HG02970 (cell line): ENCODE measurements at regions not wholly inside any gene's neighbourhood (a gene's known extent, or its start where the extent isn't known, plus 50 kb on each side); places are given as distances from the start of the nearest gene placed in this dataset.

Experiments used
- ATAC-seq: cut with Tn5 transposase; IDR thresholded peaks from one replicate; pipeline ENCODE4 v1.9.1; 2021; ENCODE audit warnings: mild to moderate bottlenecking, moderate library complexity, moderate number of reproducible peaks; ENCODE audit not compliant: unreplicated experiment, low FRiP score

DNA sequence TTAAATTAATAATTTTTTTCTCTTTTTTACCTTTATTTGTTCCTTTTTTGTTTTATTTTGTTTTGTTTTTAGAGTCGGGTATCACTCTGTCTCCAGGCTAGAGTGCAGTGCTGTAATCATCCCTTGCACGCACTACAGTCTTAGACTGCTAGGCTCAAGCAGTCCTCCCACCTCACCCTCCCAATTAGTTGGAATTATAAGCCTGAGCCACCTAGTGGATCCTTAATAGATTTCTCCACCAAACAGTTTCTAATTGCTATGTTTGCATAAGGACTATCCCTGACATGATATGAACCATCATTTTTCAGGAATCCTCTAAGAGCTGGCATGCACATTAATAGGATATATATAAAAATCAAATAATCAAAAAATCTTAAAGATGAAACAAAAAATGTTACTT is 993.2 kb downstream of the OTOL1 start:
- ATAC-seq: no peak

DNA sequence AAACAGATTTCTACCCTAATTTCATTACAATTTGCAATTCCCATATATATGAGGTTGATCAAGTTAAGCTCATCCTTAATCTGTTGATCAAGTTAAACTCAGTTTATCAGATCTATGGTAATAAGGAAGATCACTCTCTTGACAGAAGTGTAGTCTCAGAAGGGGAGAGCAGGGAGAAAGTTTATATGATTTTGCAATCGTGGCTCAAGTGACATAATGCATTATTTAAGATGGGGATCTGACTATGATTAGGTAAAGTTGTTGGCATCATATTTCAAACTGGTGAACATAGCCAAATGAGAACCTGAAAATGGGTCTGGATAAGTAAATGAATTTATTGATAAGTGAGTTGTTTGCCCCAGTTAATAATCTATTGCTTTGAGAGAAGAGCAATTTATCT is 995.3 kb downstream of the OTOL1 start:
- no peak for ATAC-seq

DNA sequence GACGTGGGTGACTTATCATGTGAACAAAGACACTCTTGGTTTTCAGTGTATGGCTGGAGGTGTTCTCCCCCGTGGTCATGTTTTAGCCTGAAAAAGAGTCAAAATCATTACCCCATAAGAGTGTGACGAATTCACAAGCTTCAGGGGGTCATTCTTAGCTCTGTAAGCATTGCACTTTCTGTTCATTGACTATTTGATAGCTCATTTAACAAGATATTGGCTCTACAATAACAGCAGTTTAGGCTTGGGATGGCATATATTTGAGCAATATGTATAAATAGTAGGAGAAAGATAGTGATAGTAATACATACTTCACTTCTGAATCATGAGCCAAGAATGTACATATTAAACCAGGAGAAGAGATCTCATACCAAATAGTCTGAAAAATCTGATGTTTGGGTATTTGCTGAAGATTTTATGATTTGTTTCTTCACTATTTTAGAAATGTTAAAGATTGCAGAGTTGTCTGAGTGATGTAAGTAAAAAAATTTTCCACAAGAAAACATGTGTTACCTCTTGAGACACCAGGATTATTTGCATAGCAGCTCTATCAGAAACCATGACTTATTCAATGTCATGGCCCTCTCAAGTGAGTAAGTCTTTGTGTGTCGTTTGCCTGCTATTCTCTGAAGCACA is 996.0 kb downstream of the OTOL1 start:
- no peak for ATAC-seq

DNA sequence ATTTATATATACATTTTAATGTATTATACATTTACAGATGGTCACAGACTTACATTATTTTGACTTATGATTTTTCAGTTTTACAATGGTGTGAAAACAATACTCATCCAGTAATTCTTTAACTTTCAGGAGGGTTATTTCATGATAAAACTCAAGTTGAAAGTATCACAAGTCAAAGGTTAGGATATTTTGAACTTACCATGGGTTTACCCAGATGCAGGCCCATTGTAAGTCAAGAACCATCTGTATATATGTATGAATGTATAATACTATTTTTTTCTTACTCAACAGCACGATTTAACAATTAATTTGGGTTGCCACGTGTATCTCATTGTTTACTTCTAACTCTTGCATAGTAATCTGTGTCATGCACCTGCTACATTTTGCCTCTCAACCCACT is 1002.0 kb downstream of the OTOL1 start:
- no peak for ATAC-seq

DNA sequence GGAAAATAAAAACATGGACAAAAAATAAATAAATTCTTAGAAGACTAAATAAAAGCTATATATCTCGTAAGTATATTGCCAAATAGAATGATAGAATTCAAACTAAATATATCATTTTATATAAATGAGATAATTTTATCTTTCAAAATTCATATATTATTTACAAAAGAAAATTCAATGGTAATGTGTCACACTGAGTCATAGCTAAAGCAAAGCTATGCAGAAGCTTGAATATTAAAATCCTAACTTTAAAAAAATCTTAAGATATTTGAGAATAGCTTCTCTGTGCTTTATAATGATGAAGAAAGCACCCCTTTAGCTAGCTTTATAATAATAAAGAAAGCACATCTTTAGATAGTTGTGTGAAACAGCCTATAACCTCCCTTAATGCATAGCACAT is 1010.8 kb downstream of the OTOL1 start:
- ATAC-seq: no peak

DNA sequence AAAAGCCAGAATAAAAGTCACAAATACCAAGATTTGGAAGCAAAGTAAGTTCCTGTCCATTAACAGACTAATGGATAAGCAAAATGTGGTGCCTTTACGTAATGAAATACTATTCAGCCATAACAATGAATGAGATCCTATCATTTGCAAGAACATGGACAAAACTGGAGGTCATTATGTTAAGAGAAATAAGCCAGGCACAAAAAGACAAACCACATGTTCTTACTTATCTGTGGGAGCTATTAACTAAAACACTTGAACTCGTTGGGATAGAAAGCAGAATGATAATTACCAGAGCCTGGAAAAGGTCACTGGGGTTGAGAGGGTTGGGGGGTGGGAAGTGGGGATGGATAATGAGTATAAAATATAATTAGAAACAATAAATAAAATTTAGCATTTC is 1015.9 kb downstream of the OTOL1 start:
- no peak for ATAC-seq

DNA sequence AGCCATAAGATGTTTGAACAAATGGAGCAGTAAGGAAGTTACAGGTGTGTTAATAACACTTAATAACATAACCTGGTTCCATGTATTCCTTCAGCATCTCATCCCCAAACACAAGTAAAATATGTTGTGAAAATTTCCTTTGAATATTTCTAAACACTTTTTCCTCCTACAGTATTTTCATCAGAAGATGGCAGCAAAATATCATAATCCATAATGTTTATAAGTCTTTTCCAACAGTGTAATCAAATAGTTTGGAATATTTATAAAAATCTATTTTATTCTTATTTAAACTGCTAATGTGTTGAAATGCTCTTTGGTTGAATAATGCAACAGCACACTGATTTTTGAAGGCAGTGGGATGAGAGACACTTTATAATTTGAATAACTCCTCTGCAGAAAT is 1020.5 kb downstream of the OTOL1 start:
- no peak for ATAC-seq

DNA sequence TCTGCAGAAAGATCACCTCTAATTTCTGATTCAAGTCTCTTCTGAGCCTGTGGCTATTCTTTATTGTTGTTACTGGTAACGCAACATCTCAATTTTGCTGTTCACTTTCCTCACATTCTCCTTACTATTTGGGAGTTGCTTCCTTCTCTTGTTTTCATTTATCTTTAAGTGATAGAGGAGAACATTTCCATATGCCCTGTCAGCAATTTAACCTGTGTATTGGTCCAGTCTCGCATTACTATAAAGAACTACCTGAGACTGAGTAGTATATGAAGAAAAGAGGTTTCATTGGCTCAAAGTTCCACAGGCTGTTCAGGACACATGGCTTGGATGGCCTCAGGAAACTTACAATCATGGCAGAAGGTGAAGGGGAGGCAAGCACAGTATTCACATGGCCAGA is 1025.1 kb downstream of the OTOL1 start:
- ATAC-seq: no peak

DNA sequence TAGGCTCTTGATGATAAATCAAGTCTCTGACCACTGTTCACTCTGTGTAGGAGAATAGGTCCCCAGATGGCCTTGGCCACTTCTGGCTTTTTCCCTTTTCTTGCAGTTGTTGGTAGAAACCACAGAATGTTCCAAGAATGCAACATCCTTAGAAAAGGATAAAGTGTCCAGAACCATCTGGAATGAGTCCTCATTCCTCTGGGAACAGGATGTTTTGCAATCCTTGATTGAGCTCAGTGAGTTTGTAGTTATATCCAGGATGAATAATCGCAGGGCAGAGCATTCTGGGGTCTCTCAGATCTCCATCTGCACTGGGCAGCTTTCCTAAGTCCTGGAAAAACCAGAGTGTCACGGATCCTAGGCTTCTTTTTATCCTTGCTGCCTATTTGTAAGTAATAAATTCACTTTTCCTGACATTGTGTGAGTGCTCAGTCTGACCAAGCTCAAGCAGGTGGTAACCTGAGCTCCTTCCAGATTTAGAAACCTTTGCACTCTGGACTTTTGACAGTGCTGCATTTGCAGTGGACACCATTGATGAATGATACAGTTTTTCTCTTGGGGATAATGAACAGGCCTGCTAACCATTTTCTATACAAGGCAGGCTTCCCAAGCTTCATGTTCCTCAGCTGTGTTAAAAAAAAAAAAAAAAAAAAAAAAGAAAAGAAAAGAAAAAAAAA is 1028.6 kb downstream of the OTOL1 start:
- no peak for ATAC-seq

DNA sequence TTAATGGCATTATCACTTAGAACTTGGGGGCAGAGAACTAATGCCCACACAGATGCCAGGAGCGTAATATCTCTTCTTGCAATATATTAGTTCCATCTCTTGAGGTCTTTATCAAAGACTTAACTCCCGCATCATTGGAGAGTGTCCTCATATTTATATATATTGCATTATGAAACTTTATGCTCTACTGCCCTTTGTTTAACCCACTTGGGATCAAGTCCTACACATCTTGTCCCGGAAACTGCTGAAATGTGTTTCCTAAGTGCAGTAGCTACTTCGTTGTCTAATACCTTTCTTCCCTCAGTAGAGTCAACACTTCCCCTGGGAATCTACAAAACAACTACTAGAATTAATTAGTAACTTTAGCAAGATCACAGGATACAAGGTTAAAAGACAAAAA is 1029.2 kb downstream of the OTOL1 start:
- no peak for ATAC-seq

DNA sequence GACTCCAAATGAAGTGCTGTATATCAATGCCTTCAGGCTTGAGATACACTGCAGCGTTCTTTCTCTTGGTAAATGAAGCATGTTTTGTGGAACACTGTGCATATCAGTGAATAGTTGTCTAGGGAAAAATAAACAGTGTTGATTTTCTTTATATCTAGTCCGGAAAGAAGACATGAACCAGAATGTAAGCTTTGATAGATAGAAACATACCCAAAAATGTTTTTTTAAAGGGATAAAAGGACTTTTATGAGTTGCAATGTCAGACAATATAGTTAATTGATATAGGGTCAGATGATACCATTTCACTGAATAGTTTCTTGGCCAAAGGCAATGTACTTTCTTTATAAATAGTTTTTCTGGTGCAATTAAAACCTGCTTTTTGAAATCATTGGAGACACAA is 1037.8 kb downstream of the OTOL1 start:
- no peak for ATAC-seq

DNA sequence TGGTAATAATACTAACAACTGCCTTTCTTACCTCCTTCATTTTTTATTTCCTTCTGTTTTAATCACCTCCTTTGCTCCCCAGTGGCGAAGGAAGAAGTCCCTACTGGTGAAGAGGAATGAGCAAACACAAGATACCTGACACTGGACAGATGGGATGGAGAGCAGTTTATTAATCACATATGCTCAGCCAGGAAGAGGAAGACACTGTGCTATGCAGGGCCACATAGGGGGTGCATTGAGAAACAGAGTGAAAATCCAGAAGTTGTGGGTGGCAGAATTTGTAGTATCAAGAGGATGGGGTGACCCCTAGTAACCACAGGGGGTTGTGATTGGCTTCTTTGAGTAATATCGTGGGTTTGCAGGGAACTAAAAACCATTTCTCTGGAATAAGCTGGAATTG is 1041.9 kb downstream of the OTOL1 start:
- no peak for ATAC-seq

DNA sequence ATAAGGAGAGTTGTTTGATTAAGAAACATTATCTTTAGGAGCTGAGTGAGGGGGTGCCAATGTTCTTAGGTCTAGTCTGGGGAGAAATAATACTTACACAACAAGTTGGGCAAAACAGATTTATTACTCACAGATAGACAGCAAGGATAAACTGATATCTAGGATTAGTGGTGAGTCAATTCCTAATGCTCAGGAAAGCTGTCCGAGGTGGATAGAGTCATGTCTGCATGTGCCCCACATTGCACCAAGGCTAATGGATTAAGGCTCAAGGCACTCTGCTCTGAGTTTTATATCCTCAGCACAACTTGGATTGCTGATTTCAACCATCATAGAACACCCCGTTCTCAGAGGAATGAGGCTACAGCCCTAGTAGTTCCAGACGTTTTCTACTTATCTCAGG is 1042.3 kb downstream of the OTOL1 start:
- ATAC-seq: no peak

DNA sequence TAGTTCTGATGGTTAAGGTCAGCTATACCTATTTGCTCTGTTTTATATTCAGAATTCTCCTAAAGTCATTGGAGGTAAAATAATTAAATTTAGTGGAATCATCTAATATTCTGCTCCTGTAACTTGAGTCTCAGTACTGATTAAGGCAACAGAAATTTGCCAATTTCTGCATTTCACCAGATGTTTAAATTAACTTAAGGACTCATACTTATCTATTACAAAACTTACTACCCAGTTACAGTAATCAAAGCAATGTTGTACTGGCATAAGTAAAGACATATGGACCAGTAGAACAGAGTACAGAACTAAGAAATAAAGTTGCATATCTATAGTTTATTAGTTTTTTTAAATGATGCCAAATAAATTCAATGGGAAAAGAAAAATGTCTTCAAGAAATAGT is 1043.8 kb downstream of the OTOL1 start:
- ATAC-seq: no peak

DNA sequence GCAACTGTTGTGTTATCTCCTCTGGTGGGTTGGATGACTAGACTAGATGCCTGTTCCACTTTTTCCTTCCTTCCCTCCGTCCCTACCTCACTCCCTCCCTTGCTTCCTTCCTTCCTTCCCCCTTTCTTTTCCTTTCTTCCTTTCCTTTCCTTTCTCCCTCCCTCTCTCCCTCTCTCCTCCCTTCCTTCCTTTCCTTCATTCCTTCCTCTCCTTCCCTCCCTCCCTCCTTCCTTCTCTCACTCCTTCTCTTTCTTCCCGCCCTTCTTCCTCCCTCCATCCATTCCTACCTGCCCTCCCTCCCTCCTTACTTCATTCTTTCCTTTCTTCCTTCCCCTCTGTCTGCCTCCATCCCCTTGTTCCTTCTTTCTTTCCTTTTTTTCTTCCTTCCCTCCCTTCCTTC is 1045.3 kb downstream of the OTOL1 start:
- no peak for ATAC-seq

DNA sequence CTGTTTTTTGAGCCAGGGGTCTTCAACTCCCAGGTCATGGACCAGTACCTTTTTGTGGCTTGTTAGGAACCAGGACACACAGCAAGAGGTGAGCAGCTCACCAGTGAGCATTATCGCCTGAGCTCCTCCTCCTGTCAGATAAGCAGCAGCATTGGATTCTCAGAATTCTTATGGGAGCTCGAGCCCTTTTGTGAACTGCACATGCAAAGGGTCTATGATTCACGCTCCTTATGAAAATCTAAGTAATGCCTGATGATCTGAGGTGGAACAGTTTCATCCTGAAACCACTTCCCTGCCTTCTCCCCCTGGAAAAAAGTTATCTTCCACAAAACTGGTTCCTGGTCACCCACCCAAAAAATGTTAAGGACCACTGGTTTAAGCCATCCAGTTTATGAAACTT is 1047.6 kb downstream of the OTOL1 start:
- no peak for ATAC-seq

DNA sequence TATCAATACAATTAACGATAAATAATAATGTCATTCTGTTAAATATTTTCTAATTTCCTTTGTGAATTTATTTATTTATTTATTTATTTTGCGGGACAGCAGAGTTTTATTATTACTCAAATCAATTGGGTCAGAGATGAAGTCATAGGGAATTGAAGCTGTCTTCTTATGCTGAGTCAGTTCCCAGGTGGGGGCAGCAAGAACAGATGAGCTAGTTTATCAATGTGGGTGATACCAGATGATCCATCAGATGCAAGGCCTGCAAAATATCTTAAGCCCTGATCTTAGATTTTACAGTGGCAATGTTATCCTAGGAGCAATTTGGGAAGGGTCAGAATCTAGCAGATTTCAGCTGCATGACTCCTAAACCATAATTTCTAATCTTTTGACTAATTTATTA is 1050.3 kb downstream of the OTOL1 start:
- no peak for ATAC-seq

DNA sequence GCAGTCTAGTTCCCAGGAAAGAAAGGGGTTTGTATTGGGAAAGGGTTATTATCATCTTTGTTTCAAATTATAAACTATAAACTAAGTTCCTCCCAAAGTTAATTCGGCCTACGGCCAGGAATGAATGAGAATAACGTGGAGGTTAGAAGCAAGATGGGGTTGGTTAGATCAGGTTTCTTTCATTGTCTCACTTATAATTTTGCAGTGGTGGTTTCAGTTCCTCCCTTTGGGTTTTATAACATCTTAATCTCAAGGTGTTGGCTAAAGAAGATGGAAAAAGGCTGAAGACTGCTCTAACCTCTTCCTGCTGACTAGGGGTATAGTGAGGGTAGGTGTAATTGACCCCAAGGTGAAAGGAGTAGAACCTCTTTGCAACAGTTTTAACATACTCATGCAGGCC is 1050.7 kb downstream of the OTOL1 start:
- no peak for ATAC-seq

DNA sequence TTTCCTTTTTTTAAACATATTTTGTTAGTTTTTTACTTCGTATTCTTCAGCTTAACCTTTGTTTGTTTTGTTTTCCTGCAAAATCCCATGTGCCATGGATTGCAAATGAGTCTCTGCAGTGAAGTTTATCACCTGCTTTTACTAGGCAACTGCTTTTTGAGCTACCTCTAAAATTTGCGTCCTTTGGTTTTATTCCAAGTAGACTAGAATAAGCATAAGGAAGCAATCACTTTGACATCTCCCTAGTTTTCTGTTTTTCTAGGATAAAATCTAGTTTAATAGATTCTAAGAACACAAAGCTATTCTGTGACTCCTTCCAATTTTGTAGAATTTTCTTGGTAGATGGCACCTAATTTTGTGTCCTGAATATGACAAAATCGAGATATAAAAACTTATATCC is 1059.2 kb downstream of the OTOL1 start:
- ATAC-seq: no peak

DNA sequence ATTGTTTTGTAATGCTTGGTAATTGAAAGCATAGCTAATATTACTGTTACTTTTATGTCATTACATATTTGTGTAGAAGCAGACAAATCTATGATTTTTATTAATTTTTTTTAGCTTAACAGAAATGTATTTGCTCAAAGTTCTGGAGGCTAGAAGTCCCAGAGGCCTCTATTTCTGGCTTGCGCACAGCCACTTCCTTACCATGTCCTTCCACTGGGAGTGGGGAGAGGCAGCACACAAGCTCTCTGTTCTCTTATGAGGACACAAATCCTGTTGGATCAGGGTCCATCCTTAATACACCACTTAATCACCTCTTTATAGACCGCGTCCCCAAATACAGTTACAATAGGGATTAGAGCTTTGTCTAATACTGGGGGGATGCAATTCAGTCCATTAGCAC is 1061.4 kb downstream of the OTOL1 start:
- no peak for ATAC-seq

DNA sequence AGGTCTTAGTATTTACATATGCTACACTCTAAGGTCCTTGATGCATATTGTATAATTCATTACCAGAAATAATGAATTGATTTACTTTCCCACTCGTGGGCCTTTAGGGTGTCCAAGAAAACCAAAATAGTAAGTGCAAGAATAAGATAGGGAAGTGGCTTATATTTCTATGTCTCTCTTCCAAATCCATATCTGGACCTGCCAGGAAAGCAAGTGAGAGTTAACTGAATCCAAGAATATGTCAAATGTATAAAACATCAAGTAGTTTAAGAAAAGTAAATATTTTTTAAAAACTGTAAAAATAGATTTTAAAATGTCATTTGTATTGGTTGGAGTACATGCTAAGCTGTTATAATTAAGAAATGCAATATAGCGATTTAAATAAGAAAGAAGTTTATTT is 1072.1 kb downstream of the OTOL1 start:
- no peak for ATAC-seq

DNA sequence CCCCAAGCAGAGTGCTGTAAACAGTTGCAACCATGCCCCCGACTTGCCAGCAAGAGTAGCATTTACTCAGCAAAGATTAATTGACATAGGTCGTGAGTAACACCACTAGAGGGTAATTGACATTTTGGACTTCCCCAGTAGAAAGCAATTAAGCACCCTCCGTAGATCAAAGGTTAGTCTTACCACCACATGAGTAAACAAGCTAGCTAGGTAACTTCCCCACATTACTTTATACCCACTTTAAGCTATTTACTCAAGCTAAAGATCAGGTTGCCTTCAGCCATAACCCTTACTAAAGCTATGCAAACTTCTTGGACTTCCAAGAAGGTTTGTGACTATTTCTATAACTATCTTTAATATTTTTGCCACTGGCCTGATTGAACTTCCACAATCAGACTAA is 1072.7 kb downstream of the OTOL1 start:
- ATAC-seq: no peak

DNA sequence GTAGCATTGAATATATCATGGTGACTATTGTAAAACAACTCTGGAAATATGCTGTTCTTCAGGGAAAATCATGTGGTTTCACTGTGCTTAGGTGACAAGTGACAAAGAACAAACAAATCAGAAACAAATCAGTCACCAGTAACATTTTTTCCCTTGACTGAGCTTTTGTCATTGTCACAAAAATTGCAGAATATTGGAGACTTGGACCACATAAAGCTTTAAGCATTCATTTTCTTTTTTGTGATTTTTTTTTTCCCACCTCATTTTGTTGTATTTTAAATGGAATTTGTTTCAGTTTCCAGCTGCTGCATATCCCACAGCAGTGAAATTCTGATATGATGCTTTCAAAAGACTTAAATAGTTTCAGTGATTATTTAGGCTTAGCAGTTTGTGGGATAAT is 1088.4 kb downstream of the OTOL1 start:
- no peak for ATAC-seq
